ENCODE measurements at regions not wholly inside any gene's neighbourhood (a gene's known extent, or its start where the extent isn't known, plus 50 kb on each side); places are given as distances from the start of the nearest gene placed in this dataset.

DNA sequence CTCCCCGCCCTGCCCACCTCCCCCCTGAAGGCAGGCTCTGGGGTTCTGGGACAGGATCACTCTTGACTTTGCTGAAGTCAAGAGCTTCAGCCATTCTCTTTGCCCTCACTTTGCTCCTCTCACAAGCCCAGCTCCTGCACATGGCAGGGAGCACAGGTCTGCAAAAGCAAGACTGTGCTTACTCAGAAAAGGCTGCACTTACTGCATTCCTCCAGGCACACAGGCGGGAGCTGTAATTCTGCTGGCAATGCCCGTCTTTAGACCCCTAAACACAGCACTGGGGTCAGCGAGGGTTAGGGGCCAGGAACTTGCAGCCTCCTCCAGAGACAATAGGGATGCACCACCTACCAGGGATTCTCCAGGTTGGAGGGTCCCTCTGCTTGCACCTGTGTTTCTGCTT is 523.7 kb downstream of the TCERG1L start:
- ATAC-seq (no peak), DNase-seq (ENCODE audit: low spot score) (no peak)
- H3K4me3 ChIP-seq = no peak overlapping the region
- H3K79me2 ChIP-seq (replicated peaks; ENCODE audit: insufficient read depth) = no peaks in the 10 kb centered on the region
- no peak overlapping the region for H2AFZ ChIP-seq
- no peaks in the 10 kb centered on the region for H3F3A ChIP-seq (replicated peaks; ENCODE audit: low read depth)
- H3K4me2 ChIP-seq = no peak overlapping the region
- TF ChIP-seq EZH2 (IDR thresholded peaks at IDR 0.05; ENCODE audit: low read depth, unreplicated experiment) = no peak
- TF ChIP-seq POLR2AphosphoS5 (IDR thresholded peaks at IDR 0.05; ENCODE audit: low read depth) = no peak
- no peak for TF ChIP-seq STAT1 (IDR thresholded peaks at IDR 0.05; ENCODE audit: unreplicated experiment)
- TF ChIP-seq, protein P1, sequence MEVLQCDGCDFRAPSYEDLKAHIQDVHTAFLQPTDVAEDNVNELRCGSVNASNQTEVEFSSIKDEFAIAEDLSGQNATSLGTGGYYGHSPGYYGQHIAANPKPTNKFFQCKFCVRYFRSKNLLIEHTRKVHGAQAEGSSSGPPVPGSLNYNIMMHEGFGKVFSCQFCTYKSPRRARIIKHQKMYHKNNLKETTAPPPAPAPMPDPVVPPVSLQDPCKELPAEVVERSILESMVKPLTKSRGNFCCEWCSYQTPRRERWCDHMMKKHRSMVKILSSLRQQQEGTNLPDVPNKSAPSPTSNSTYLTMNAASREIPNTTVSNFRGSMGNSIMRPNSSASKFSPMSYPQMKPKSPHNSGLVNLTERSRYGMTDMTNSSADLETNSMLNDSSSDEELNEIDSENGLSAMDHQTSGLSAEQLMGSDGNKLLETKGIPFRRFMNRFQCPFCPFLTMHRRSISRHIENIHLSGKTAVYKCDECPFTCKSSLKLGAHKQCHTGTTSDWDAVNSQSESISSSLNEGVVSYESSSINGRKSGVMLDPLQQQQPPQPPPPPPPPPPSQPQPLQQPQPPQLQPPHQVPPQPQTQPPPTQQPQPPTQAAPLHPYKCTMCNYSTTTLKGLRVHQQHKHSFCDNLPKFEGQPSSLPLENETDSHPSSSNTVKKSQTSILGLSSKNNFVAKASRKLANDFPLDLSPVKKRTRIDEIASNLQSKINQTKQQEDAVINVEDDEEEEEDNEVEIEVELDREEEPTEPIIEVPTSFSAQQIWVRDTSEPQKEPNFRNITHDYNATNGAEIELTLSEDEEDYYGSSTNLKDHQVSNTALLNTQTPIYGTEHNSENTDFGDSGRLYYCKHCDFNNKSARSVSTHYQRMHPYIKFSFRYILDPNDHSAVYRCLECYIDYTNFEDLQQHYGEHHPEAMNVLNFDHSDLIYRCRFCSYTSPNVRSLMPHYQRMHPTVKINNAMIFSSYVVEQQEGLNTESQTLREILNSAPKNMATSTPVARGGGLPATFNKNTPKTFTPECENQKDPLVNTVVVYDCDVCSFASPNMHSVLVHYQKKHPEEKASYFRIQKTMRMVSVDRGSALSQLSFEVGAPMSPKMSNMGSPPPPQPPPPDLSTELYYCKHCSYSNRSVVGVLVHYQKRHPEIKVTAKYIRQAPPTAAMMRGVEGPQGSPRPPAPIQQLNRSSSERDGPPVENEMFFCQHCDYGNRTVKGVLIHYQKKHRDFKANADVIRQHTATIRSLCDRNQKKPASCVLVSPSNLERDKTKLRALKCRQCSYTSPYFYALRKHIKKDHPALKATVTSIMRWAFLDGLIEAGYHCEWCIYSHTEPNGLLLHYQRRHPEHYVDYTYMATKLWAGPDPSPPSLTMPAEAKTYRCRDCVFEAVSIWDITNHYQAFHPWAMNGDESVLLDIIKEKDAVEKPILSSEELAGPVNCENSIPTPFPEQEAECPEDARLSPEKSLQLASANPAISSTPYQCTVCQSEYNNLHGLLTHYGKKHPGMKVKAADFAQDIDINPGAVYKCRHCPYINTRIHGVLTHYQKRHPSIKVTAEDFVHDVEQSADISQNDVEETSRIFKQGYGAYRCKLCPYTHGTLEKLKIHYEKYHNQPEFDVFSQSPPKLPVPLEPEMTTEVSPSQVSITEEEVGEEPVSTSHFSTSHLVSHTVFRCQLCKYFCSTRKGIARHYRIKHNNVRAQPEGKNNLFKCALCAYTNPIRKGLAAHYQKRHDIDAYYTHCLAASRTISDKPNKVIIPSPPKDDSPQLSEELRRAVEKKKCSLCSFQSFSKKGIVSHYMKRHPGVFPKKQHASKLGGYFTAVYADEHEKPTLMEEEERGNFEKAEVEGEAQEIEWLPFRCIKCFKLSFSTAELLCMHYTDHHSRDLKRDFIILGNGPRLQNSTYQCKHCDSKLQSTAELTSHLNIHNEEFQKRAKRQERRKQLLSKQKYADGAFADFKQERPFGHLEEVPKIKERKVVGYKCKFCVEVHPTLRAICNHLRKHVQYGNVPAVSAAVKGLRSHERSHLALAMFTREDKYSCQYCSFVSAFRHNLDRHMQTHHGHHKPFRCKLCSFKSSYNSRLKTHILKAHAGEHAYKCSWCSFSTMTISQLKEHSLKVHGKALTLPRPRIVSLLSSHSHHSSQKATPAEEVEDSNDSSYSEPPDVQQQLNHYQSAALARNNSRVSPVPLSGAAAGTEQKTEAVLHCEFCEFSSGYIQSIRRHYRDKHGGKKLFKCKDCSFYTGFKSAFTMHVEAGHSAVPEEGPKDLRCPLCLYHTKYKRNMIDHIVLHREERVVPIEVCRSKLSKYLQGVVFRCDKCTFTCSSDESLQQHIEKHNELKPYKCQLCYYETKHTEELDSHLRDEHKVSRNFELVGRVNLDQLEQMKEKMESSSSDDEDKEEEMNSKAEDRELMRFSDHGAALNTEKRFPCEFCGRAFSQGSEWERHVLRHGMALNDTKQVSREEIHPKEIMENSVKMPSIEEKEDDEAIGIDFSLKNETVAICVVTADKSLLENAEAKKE (CRISPR knock-in tag; IDR thresholded peaks at IDR 0.05) = no peak
- TF ChIP-seq, protein P2, sequence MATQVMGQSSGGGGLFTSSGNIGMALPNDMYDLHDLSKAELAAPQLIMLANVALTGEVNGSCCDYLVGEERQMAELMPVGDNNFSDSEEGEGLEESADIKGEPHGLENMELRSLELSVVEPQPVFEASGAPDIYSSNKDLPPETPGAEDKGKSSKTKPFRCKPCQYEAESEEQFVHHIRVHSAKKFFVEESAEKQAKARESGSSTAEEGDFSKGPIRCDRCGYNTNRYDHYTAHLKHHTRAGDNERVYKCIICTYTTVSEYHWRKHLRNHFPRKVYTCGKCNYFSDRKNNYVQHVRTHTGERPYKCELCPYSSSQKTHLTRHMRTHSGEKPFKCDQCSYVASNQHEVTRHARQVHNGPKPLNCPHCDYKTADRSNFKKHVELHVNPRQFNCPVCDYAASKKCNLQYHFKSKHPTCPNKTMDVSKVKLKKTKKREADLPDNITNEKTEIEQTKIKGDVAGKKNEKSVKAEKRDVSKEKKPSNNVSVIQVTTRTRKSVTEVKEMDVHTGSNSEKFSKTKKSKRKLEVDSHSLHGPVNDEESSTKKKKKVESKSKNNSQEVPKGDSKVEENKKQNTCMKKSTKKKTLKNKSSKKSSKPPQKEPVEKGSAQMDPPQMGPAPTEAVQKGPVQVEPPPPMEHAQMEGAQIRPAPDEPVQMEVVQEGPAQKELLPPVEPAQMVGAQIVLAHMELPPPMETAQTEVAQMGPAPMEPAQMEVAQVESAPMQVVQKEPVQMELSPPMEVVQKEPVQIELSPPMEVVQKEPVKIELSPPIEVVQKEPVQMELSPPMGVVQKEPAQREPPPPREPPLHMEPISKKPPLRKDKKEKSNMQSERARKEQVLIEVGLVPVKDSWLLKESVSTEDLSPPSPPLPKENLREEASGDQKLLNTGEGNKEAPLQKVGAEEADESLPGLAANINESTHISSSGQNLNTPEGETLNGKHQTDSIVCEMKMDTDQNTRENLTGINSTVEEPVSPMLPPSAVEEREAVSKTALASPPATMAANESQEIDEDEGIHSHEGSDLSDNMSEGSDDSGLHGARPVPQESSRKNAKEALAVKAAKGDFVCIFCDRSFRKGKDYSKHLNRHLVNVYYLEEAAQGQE (IDR thresholded peaks at IDR 0.05; ENCODE audit: unreplicated experiment) = no peak
- H3K9me3 Mint-ChIP-seq = peaks cover 51% of the 10 kb centered on the region
- no peaks in the 10 kb centered on the region for H3K4me1 ChIP-seq (ENCODE audit: insufficient read depth)
- H3K9me2 ChIP-seq (ENCODE audit: insufficient read depth) = no peaks in the 10 kb centered on the region
- H3K36me3 ChIP-seq (ENCODE audit: insufficient read depth) = no peaks in the 10 kb centered on the region
- no peak overlapping the region for H3K27ac Mint-ChIP-seq
- H3K4me3 Mint-ChIP-seq = no peak overlapping the region
- H3K4me1 Mint-ChIP-seq = no peaks in the 10 kb centered on the region
- H3K27me3 Mint-ChIP-seq (ENCODE audit: insufficient read depth, low read depth, poor library complexity) = peaks cover 2% of the 10 kb centered on the region
- H3K36me3 Mint-ChIP-seq (ENCODE audit: low read depth) = peaks cover 5% of the 10 kb centered on the region; the same call in 2 of the 3 replicates
- no peaks in the 10 kb centered on the region for H3K27me3 ChIP-seq (ENCODE audit: insufficient read depth)
- H3K27ac ChIP-seq (ENCODE audit: low read depth) = no peak overlapping the region
- no peaks in the 10 kb centered on the region for H4K20me1 ChIP-seq (replicated peaks; ENCODE audit: insufficient read depth)

Data from GM23338 (cell line).